PFSK-1 (cell line): ENCODE measurements at regions not wholly inside any gene's neighbourhood (a gene's known extent, or its start where the extent isn't known, plus 50 kb on each side); places are given as distances from the start of the nearest gene placed in this dataset.

ENCODE experiments used
- POLR2AphosphoS5 ChIP-seq: IDR thresholded peaks from 2 replicates; pipeline ENCODE4 v1.6.1; 2012; ENCODE audit warnings: low read depth, mild to moderate bottlenecking, control low read depth, low read length, moderate library complexity
- REST ChIP-seq, 2 experiments: IDR thresholded peaks; 2 replicates each; pipeline versions ENCODE4 v1.6.1 to v1.8.0; 2011 to 2012; ENCODE audit warnings: low read depth in 2 of 2, low read length in 2 of 2, control low read depth in 1 of 2, inconsistent platforms in 1 of 2, mild to moderate bottlenecking in 1 of 2, moderate library complexity in 1 of 2; ENCODE audit not compliant: insufficient read depth in 1 of 2
- SIN3A ChIP-seq: IDR thresholded peaks from 2 replicates; pipeline ENCODE4 v1.6.1; 2012; ENCODE audit warnings: mild to moderate bottlenecking, low read length, moderate library complexity, borderline replicate concordance; ENCODE audit not compliant: insufficient read depth
- TAF1 ChIP-seq: IDR thresholded peaks from 2 replicates; pipeline ENCODE4 v1.6.1; 2012; ENCODE audit warnings: low read length, control low read depth, borderline replicate concordance; ENCODE audit not compliant: insufficient read depth

GRCh38 chr2:219868635-219869034 lies 241.2 kb downstream of the SLC4A3 start:
- TF ChIP-seq TAF1 = no peak
- TF ChIP-seq POLR2AphosphoS5 = no peak
- TF ChIP-seq SIN3A = no peak
- TF ChIP-seq REST (IDR thresholded peaks at IDR 0.05; ENCODE audit: insufficient read depth in 1 of 2, low read depth in 2 of 2, low read length in 2 of 2) = no peak
